ENCODE measurements at regions not wholly inside any gene's neighbourhood (a gene's known extent, or its start where the extent isn't known, plus 50 kb on each side); places are given as distances from the start of the nearest gene placed in this dataset.
A peak's percentile ranks its signal among the peaks of the same experiment; 100 is the strongest.

DNA sequence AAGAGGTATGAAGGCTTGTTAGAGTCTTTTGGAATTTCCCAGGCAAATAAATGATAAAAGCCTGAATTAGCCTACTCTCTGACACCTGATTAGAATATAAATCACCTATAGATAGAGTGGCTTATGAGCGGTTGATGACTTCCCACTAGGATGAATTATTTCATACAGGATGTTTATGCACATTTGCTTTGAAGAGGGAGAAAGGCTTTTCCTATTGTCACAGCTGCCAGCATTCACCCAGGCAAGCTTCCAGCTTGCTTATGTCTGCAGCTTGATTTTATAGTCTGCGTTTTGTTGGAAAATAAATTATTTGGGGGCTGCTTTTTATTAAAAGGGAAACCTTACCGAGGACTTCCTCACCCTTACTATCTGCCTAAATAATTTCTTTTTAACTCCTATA, 51.3 kb upstream of the EIF2S2 start:
- no peak for DNase-seq (ENCODE audit: low read depth)

DNA sequence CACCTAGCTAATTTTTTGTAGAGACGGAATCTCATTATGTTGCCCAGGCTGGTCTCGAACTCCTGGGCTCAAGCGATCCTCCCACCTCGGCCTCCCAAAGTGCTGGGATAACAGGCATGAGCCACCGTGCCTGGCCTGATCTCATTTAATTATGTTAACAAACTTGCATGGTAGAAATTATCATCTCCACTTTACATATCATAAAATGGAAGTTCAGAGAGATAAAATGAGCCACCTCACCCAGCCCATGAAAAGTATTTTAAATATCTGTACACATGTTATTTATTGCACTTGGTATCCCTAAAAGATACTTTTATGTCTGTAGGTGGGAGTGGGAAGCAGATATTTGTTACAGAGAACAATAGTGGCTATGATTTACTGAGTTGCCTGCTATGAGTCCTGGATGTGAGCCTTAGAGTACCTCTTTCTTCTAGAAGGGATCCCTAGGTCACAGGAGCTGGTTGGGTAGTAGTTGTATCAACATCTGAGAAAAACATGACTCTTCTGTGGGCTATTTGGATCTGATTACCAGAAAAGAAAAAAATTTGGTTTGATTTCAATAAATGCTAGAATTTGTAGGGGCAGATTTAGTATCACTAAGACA, 52.4 kb upstream of the EIF2S2 start:
- DNase-seq (ENCODE audit: low read depth) = no peak

DNA sequence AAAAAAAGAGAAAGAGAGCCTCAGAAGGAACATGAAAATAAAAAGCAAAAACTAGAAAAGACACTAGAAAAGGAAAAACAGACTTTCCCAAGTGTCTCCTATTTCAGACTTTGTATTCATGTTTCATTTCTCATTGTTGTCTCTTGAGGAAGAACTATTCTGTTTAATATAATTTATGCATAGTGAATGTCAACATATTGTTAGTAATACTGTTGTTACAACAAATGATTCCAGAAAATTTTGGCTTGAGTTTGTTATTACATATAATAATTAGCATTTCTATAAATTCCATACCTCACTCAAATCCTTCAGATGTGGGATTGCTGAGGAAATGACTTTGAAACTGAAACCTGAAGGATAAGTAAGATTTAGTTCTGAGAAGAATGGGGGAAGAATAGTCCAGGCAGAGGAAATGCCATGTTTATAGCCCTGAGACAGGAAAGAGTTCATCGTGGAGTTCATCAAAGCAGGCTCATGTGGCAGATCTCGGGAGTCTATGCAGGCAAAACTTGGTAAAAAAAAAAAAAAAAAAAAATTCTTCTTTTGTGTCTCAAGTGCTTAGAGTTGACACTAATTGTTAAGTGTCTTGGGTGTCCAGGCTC, 53.1 kb upstream of the EIF2S2 start:
- DNase-seq (ENCODE audit: low read depth) = peak; percentile 16

DNA sequence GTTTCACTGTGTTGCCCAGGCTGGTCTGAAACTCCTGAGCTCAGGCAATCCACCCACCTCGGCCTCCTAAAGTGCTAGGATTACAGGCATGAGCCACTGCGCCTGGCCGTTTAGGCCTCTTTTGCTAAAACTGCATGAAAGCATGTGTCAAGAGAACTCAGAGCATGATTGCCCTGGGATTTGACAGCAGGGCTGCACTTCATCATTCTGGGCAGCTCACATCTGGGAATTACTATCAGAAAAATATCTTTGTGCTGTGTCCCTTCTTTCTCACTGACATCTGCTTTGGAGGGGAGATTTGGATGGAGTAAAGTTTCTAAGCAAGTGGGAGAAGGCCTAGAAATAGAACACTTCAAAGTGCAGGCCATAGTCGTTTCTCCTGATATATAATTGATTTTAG, 59.6 kb upstream of the EIF2S2 start:
- DNase-seq (ENCODE audit: low read depth) = no peak

DNA sequence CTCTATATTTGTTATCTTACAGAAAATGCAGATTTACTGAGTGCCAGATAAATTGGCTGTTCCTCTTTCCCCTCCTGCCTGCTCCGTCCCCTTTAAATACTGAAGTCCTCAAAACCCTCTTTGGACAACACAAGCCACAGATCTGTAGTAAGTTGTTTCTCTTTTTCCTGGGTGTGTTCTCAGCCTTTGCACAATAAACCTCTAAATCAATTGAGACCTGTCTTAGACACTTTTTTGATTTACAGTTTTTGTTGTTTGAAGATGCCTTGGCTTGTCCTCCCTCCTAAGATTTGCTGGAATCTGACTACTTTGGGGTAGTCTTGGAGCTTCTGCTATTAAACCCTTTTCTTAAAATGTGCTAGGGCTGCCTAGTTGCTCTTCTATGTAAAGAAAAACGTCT, 60.9 kb upstream of the EIF2S2 start:
- DNase-seq (ENCODE audit: low read depth) = no peak

DNA sequence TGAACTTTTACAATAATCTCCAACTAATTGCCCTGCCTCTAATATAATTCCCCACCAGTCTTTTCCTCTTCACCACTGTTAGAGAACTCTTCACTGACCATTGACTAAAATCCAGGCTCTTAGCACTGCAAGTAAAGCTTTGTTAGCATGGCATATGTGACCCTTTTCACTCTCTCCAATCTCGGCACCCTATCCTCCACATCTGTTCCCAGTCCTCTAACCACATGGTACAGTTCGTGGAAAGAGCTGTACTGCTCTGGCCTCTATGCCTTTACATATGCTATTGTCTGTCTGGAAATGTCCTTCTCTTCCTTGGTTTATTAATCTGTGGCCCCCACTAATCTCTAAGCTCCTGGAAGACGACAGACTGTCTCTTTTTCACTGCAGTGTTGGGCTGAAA, 63.0 kb upstream of the EIF2S2 start:
- no peak for DNase-seq (ENCODE audit: low read depth)

DNA sequence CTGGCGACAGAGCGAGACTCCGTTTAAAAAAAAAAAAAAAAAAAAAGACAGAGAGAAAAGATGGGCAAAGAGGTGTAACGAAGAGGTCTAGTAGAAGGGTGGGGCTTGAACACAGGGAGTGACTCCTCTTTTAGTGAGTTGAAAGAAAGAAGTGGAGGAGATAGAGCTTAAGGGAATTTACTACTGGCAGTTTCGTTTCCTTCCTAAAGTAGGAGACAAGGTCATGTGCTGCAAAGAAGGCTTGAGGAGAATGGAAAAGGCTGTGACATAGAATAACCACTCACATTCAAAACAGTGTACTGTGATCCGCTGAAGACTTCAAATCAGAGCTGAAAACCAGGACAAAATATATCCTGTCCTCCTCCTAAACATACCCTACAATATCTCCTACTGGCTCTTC, 63.8 kb upstream of the EIF2S2 start:
- DNase-seq (ENCODE audit: low read depth) = no peak

DNA sequence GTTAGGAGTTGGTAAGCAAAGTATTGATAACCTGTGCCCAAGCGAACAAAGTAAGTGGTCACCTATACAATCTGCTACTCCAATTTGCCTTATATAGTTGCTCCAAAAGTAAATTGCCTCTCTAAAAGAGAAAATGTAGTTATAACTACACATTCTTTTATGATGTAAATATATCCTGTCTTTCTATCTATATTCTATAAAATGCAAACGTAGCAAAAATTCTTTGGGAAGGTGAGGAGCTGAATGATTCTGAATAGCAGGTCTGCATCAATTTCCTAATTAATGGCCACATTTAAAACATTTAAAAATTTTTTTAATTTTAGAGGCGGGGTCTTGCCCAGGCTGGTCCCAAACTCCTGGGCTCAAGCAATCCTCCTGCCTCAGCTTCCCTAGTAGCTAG, 64.2 kb upstream of the ASIP start:
- no peak for DNase-seq (ENCODE audit: low read depth)

DNA sequence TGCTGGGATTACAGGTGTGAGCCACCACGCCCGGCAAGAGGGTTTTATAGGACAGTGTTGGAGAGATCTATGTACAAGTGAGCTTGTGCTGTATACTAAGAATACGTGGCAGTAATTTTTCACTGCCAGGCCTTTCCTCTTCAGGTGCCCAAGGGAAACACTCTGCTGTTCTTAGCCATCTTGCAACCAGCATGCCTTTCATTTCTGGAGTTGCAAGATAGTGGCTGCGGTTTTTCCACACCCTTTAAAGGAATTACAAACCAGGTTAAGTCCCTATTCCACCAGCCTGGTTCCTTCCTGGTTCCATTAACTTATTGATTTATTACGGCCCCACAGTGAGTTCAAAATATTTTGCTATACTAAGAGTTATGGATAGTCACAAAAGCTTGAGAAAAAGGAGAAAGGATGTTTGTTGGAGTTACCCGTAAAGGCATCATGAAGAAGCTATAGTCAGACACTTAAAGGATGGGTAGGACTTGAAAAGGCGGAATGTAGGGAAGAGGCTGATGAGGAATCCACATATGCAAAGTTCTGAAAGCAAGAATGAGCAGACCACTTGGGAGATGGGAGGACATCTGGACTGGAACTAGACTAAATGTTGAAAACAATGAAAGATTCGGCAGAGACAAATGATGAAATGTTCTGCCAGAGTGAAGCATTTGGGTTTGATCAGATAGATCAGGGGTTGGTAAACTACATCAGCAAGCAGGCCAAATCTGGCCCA, 61.4 kb upstream of the ASIP start:
- DNase-seq (ENCODE audit: low read depth) = no peak

DNA sequence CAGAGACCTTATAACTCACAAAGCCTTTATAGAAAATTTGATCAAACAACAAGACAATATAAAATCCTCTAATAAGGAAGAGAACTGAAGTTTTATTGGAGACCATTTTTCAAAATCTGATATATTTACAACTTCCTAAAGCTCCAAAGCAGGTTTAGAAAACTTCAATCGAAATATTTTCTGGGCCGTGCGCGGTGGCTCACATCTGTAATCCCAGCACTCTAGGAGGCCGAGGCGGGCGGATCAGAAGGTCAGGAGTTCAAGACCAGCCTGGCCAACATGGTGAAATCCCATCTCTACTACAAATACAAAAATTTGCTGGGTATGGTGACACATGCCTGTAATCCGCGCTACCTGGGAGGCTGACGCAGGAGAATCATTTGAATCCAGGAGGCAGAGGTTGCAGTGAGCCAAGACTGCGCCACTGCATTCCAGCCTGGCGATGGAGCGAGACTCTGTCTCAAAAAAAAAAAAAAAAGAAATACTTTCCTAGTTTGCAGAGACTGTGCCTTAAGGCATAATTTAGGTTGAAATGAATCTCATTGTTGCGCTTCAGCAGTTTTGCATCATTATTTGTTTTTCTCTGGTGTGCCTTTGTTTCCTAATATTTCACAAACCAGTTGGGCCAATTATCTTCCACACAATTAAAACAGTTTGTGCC, 60.6 kb upstream of the ASIP start:
- peak; percentile 10 for DNase-seq (ENCODE audit: low read depth)

DNA sequence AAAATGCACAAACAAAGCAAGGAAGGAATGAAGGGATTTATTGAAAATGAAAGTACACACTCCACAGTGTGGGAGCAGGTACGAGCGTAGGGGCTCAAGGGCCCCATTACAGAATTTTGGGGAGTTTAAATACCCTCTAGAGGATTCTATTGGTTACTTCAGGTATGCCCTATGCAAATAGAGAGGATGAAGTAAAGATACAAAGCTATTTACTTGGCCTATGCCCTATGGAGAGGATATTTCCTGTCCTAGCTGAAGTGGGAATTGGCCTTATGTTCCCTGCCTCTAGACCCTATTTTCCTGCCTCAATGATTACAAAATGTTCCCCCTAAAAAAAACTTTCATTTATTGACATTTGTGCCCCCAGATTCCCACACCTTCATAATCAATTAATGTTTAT, 59.7 kb upstream of the ASIP start:
- no peak for DNase-seq (ENCODE audit: low read depth)

DNA sequence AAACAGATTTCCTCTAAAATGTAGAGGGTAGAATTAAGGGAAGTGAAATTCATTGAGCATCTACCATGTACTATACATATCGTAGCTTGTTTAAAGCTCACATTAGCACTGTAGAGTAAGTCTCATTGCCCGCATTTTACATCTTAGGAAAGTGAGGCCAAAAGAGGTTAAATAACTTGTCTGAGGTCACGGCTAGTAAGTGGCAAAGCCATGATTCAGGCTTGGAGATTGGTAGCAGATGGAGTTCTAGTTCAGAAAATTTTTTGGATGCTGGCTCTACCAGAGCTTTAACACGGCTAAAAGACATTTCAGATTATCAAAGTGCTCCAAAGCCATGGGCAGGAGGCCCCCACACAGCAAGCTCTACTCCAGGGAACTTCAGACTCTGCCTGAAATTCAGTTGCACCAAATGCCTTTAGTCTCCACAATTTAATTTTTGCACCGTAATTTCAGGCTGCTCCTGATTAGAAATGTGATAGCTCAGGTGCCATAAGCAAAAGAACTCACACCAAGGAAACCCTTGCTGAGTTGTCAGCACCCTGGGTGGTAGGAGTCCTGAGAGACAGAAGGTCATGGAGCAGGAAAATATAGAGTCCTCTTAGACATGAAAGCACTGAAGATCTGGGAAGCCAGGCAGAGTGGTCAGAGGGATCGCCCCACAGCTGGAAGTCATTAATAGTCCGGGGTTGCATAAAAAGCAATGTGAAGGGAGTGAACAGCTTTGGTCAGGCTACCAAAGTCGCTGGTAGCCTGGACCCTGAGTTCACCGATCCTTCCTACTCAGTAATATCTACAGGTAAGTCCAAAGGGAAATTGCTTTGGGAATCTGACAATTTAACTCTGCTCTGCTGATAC, 55.2 kb upstream of the ASIP start:
- no peak for DNase-seq (ENCODE audit: low read depth)

DNA sequence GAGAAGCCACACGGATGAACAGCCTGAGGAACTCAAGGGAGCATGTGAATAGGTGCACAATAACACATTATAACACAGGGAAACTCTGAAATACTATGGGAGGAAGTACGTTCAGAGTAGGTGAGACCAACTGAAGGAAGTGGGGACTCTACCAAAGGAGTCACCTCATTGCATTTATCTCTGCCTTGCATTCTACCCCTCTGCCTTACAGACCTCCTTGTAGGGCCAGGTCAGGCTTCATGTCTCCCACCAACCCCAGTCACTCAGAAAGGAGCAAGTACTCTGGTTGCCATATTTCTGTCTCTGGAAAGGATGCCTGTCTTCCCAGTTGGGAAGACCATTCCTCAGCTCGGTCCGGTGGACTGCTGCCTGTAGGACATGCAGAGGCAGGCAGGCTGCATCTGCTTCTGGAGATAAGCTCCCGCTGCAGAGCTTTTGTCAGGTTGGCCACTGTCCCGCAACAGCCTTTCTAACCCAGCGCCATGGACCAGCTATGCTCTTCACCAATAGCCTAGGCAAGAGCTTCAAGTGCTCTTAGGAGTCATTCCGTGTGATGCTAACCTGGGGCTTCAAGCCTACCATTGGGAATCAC, 51.6 kb upstream of the ASIP start:
- no peak for DNase-seq (ENCODE audit: low read depth)

DNA sequence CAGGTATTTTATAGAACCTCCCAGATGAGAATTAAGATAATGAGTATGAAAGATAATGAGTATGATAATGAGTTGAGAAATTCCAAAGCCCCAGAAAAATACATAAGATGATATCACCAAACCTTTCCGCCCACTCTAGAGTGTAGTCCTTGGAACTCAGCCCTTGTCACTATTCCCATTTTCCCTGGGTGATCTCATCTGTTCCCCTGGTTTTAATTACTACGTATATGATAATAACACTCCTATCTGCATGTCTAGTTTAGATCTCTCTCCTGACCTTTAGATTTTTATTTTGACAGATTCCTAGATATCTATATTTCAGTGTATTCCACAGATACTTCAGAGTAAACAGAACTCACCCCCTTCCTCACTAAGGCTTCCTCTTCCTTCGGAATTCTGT, 51.0 kb upstream of the ASIP start:
- no peak for DNase-seq (ENCODE audit: low read depth)

DNA sequence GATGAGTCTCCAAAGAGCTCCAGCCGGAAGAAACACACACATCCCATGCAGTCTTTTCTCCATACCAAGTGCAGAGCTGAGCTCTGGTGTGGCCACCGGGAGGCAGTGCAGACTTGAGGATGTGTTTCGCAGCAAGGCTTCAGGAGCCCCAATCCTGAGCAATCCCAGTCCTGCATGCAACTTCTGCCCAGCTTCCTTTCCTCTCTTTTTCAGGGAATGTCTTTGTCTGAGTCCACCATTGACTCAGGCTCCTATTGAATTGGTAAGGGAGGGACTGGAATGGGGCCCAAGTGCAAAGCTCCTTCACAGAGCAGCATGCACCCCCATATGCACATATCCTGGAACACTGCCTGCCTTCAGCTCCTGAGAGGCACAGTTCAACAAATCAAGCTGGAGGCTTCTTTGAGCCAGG, 50.5 kb upstream of the ASIP start:
- peak; percentile 86 for DNase-seq (ENCODE audit: low read depth)
